DND-41 (cell line): ENCODE measurements at regions not wholly inside any gene's neighbourhood (a gene's known extent, or its start where the extent isn't known, plus 50 kb on each side); places are given as distances from the start of the nearest gene placed in this dataset.

Source experiments
- ATAC-seq: fragments of 200-7000 bp; cut with Tn5 transposase; 3 replicates; pipeline ENCODE4 v1.9.1; 2021; ENCODE audit warnings: low read depth; ENCODE audit not compliant: insufficient read depth
- DNase-seq: peaks from one replicate; pipeline ENCODE4 v3.0.0-alpha.2; 2020
- H2AFZ ChIP-seq: 2 replicates; pipeline ENCODE4 v1.6.0; 2012; ENCODE audit warnings: low read depth, low read length
- H3K27ac ChIP-seq: 2 replicates; pipeline ENCODE4 v1.5.1; 2012; ENCODE audit warnings: low read length, inconsistent platforms
- H3K27me3 ChIP-seq: fragments of 200-600 bp; sonication (generic); 2 replicates; pipeline ENCODE4 v1.6.0; 2012; ENCODE audit warnings: low read length, mild to moderate bottlenecking, inconsistent platforms; ENCODE audit not compliant: insufficient read depth, poor library complexity
- H3K36me3 ChIP-seq: 2 replicates; pipeline ENCODE4 v1.5.1; 2012; ENCODE audit warnings: low read length, inconsistent platforms; ENCODE audit not compliant: insufficient read depth
- H3K4me1 ChIP-seq: 2 replicates; pipeline ENCODE4 v1.5.1; 2012; ENCODE audit warnings: mild to moderate bottlenecking, low read length; ENCODE audit not compliant: insufficient read depth
- H3K4me2 ChIP-seq: 2 replicates; pipeline ENCODE4 v1.6.0; 2012; ENCODE audit warnings: mild to moderate bottlenecking, moderate library complexity, low read length, inconsistent platforms; ENCODE audit not compliant: insufficient read depth
- H3K4me3 ChIP-seq, 2 experiments: fragments of 200-600 bp in 1 of 2; shearing (Covaris generic) in 1 of 2; 2 replicates each; pipeline ENCODE4 v1.5.1; 2012 to 2016; ENCODE audit warnings: inconsistent platforms in 2 of 2, low read length in 2 of 2, mild to moderate bottlenecking in 2 of 2, low read depth in 1 of 2, moderate library complexity in 1 of 2
- H3K79me2 ChIP-seq: 2 replicates; pipeline ENCODE4 v1.6.0; 2012; ENCODE audit warnings: low read length, inconsistent platforms; ENCODE audit not compliant: insufficient read depth
- H3K9ac ChIP-seq: 2 replicates; pipeline ENCODE4 v1.6.0; 2012; ENCODE audit warnings: low read depth, mild to moderate bottlenecking, inconsistent platforms, low read length, moderate library complexity
- H3K9me3 ChIP-seq: 2 replicates; pipeline ENCODE4 v1.5.1; 2012; ENCODE audit warnings: low read length, moderate library complexity, mild to moderate bottlenecking, inconsistent platforms; ENCODE audit not compliant: insufficient read depth, severe bottlenecking
- H4K20me1 ChIP-seq: 2 replicates; pipeline ENCODE4 v1.6.0; 2012; ENCODE audit warnings: low read length; ENCODE audit not compliant: insufficient read depth
- EZH2 ChIP-seq: IDR thresholded peaks from 3 replicates; pipeline ENCODE4 v1.6.1; 2012; ENCODE audit warnings: borderline replicate concordance, low read depth, mild to moderate bottlenecking, moderate library complexity, low read length, inconsistent platforms; ENCODE audit not compliant: severe bottlenecking
- TF ChIP-seq, protein P1 (sequence below): IDR thresholded peaks from 2 replicates; pipeline ENCODE4 v1.5.1; 2012; ENCODE audit warnings: borderline replicate concordance, low read length, moderate library complexity, mild to moderate bottlenecking; ENCODE audit not compliant: poor library complexity, severe bottlenecking; ENCODE audit errors: extremely low read depth

DNA sequence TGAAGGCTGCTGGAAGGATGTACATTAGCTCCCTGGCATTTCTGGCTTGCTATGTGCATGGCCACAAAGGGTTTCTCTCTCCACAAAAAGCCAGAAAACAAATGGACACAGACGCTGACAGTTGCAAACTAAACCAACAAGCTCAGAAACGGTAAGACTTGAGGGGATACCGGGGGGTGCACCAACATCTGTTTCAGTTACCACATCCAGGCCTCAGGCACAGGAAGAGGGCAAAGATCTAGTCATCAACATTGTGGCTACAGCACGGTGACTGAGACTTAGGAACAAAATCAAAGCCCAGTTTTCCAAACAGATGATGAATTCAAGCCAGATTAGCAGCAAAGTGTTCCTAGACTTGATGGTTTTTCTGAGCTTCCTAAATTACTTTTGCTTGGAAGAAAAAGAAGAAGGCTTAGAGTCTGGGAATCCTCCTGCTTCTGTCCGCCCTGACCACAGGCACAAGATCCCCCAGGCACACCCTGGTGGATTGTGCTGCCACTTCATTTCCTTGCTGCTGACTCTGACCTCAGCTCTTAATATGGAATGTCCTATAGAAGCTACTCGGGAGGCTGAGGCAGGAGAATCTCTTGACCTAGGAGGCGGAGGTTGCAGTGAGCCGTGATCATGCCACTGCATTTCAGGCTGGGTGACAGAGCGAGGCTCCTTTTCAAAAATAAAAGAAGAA, 54.2 kb upstream of the ADGRF1 start:
- Histone ChIP-seq H3K79me2 (no peaks in the 10 kb centered on the region), H3K27ac (peak overlapping the region; percentile 0), H4K20me1 (no peaks in the 10 kb centered on the region), H3K27me3 (no peaks in the 10 kb centered on the region), H3K4me1 (peaks cover 6% of the 10 kb centered on the region; the same call in 1 of the 2 replicates), H3K4me2 (no peak overlapping the region), H3K4me3 (no peak overlapping the region), H3K9me3 (no peaks in the 10 kb centered on the region), H3K9ac (no peak overlapping the region), H2AFZ (no peak overlapping the region), H3K36me3 (no peaks in the 10 kb centered on the region)
- ATAC-seq (peak; percentile 57; the same call in 1 of the 3 replicates), DNase-seq (peak; percentile 14)
- TF ChIP-seq EZH2 = no peak
- TF ChIP-seq, protein P1, sequence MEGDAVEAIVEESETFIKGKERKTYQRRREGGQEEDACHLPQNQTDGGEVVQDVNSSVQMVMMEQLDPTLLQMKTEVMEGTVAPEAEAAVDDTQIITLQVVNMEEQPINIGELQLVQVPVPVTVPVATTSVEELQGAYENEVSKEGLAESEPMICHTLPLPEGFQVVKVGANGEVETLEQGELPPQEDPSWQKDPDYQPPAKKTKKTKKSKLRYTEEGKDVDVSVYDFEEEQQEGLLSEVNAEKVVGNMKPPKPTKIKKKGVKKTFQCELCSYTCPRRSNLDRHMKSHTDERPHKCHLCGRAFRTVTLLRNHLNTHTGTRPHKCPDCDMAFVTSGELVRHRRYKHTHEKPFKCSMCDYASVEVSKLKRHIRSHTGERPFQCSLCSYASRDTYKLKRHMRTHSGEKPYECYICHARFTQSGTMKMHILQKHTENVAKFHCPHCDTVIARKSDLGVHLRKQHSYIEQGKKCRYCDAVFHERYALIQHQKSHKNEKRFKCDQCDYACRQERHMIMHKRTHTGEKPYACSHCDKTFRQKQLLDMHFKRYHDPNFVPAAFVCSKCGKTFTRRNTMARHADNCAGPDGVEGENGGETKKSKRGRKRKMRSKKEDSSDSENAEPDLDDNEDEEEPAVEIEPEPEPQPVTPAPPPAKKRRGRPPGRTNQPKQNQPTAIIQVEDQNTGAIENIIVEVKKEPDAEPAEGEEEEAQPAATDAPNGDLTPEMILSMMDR = no peak

DNA sequence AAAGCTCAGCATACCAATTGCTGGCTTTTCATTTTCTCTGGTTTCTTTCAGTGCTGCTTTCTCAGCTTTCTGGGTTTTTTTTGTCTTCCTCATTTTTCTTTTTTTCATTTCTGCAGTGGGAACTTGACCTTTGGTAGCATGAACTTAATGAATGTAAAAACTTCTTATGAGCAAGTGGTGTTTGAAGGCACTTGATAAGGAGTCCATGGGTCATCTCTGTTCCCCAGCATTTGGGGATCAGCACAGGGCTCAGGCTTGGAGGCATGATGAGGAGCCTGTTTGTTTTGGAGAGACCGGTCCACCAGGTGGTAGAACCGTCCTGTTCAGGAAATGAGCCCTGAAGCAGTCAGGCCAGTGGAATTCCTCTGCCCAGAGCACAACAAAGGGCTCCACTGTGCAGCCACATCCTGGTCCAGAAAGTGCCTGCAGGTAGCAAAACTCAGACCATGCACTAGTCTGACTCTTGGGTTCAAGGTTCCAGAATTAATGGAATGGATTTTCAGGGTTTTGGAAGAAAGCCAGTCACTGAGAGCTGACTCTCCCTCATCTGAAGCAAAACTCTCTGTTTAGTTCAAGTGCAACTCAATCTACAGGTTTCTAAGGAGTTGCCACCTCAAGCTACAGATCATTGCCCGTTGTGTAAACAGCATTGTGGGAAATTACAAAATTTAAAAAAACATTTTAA, 52.3 kb upstream of the ADGRF1 start:
- no peak for DNase-seq

GRCh38 chr6:47093169-47093568, 51.0 kb upstream of the ADGRF1 start:
- H3K36me3 ChIP-seq = no peaks in the 10 kb centered on the region
- no peak overlapping the region for H2AFZ ChIP-seq
- no peak overlapping the region for H3K9ac ChIP-seq
- H3K79me2 ChIP-seq = no peaks in the 10 kb centered on the region
- H3K27ac ChIP-seq = no peak overlapping the region
- H3K4me3 ChIP-seq = no peak overlapping the region
- no peaks in the 10 kb centered on the region for H3K27me3 ChIP-seq
- ATAC-seq = no peak
- no peak for DNase-seq
- H3K4me2 ChIP-seq = no peak overlapping the region
- TF ChIP-seq EZH2 = no peak
- TF ChIP-seq, protein P1 = no peak
- H3K4me1 ChIP-seq = peaks cover 6% of the 10 kb centered on the region; the same call in 1 of the 2 replicates
- no peaks in the 10 kb centered on the region for H4K20me1 ChIP-seq
- no peaks in the 10 kb centered on the region for H3K9me3 ChIP-seq

More for the DNA sequence above, 52.3 kb upstream of the ADGRF1 start:
- H3K79me2 ChIP-seq = no peaks in the 10 kb centered on the region
- H3K27me3 ChIP-seq = no peaks in the 10 kb centered on the region
- no peak overlapping the region for H3K4me2 ChIP-seq
- no peak overlapping the region for H3K4me3 ChIP-seq
- TF ChIP-seq, protein P1 = no peak
- no peak for TF ChIP-seq EZH2
- H3K9me3 ChIP-seq = no peaks in the 10 kb centered on the region
- no peaks in the 10 kb centered on the region for H3K36me3 ChIP-seq
- no peak overlapping the region for H2AFZ ChIP-seq
- no peak overlapping the region for H3K27ac ChIP-seq
- ATAC-seq = no peak
- no peak overlapping the region for H3K9ac ChIP-seq
- no peaks in the 10 kb centered on the region for H4K20me1 ChIP-seq
- peaks cover 6% of the 10 kb centered on the region; the same call in 1 of the 2 replicates for H3K4me1 ChIP-seq
